GM23338 (cell line): ENCODE measurements at regions not wholly inside any gene's neighbourhood (a gene's known extent, or its start where the extent isn't known, plus 50 kb on each side); places are given as distances from the start of the nearest gene placed in this dataset.

Source experiments
- CREB1 ChIP-seq: fragments of 250-450 bp; sonication (Bioruptor Pico); IDR thresholded peaks from 2 replicates; pipeline ENCODE4 v1.5.0; 2020; ENCODE audit warnings: low read depth, mild to moderate bottlenecking, moderate library complexity
- CTCF ChIP-seq, 2 experiments: fragments of 200-600 bp in 1 of 2; sonication (generic) in 1 of 2; conservative IDR thresholded peaks; 2 replicates each; pipeline versions ENCODE4 v1.5.1 to v1.6.1; 2016 to 2017; ENCODE audit warnings: antibody characterized with exemption in 2 of 2, low read depth in 2 of 2, mild to moderate bottlenecking in 2 of 2, moderate library complexity in 1 of 2
- EZH2 ChIP-seq: fragments of 200-600 bp; sonication (generic); IDR thresholded peaks from one replicate; pipeline ENCODE4 v1.8.0; 2017; ENCODE audit warnings: antibody characterized with exemption, mild to moderate bottlenecking, low read depth; ENCODE audit not compliant: unreplicated experiment
- EZH2phosphoT487 ChIP-seq: fragments of 200-600 bp; sonication (generic); IDR thresholded peaks from one replicate; pipeline ENCODE4 v1.8.1; 2018; ENCODE audit warnings: antibody characterized with exemption; ENCODE audit not compliant: unreplicated experiment
- JUNB ChIP-seq: IDR thresholded peaks from one replicate; pipeline ENCODE4 v1.6.1; 2016; ENCODE audit warnings: antibody characterized with exemption; ENCODE audit not compliant: unreplicated experiment
- POLR2AphosphoS5 ChIP-seq: IDR thresholded peaks from 2 replicates; pipeline ENCODE4 v1.6.1; 2016; ENCODE audit warnings: antibody characterized with exemption, low read depth
- STAT1 ChIP-seq: IDR thresholded peaks from one replicate; pipeline ENCODE4 v1.6.1; 2016; ENCODE audit warnings: antibody characterized with exemption; ENCODE audit not compliant: unreplicated experiment
- ZNF114 ChIP-seq: fragments of 250-450 bp; sonication (Bioruptor Pico); IDR thresholded peaks from 2 replicates; pipeline ENCODE4 v1.5.0; 2020; ENCODE audit warnings: mild to moderate bottlenecking, moderate library complexity
- ZNF331 ChIP-seq: fragments of 250-450 bp; sonication (Bioruptor Pico); IDR thresholded peaks from 2 replicates; pipeline ENCODE4 v1.5.0; 2020; ENCODE audit warnings: low read depth, mild to moderate bottlenecking, moderate library complexity
- ZNF462 ChIP-seq: fragments of 250-450 bp; sonication (Bioruptor Pico); IDR thresholded peaks from 2 replicates; pipeline ENCODE4 v1.5.0; 2020; ENCODE audit warnings: mild to moderate bottlenecking, moderate library complexity
- TF ChIP-seq, protein P1 (sequence below): IDR thresholded peaks from one replicate; pipeline ENCODE4 v1.6.1; 2018; ENCODE audit warnings: antibody characterized with exemption; ENCODE audit not compliant: unreplicated experiment
- TF ChIP-seq, protein P2 (sequence below): IDR thresholded peaks from 2 replicates; pipeline ENCODE4 v1.6.1; 2016; ENCODE audit warnings: antibody characterized with exemption

GRCh38 chr11:80168796-80169195, 728.0 kb upstream of the TENM4 start:
- TF ChIP-seq EZH2phosphoT487 (no peak), CTCF (conservative IDR thresholded peaks at IDR 0.05; ENCODE audit: low read depth in 2 of 2) (no peak), POLR2AphosphoS5 (no peak), CREB1 (CRISPR knock-in tag) (no peak), EZH2 (no peak), ZNF114 (CRISPR knock-in tag) (no peak), ZNF331 (CRISPR knock-in tag) (no peak), STAT1 (no peak), JUNB (no peak), ZNF462 (CRISPR knock-in tag) (no peak)
- TF ChIP-seq, protein P1, sequence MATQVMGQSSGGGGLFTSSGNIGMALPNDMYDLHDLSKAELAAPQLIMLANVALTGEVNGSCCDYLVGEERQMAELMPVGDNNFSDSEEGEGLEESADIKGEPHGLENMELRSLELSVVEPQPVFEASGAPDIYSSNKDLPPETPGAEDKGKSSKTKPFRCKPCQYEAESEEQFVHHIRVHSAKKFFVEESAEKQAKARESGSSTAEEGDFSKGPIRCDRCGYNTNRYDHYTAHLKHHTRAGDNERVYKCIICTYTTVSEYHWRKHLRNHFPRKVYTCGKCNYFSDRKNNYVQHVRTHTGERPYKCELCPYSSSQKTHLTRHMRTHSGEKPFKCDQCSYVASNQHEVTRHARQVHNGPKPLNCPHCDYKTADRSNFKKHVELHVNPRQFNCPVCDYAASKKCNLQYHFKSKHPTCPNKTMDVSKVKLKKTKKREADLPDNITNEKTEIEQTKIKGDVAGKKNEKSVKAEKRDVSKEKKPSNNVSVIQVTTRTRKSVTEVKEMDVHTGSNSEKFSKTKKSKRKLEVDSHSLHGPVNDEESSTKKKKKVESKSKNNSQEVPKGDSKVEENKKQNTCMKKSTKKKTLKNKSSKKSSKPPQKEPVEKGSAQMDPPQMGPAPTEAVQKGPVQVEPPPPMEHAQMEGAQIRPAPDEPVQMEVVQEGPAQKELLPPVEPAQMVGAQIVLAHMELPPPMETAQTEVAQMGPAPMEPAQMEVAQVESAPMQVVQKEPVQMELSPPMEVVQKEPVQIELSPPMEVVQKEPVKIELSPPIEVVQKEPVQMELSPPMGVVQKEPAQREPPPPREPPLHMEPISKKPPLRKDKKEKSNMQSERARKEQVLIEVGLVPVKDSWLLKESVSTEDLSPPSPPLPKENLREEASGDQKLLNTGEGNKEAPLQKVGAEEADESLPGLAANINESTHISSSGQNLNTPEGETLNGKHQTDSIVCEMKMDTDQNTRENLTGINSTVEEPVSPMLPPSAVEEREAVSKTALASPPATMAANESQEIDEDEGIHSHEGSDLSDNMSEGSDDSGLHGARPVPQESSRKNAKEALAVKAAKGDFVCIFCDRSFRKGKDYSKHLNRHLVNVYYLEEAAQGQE: no peak
- TF ChIP-seq, protein P2, sequence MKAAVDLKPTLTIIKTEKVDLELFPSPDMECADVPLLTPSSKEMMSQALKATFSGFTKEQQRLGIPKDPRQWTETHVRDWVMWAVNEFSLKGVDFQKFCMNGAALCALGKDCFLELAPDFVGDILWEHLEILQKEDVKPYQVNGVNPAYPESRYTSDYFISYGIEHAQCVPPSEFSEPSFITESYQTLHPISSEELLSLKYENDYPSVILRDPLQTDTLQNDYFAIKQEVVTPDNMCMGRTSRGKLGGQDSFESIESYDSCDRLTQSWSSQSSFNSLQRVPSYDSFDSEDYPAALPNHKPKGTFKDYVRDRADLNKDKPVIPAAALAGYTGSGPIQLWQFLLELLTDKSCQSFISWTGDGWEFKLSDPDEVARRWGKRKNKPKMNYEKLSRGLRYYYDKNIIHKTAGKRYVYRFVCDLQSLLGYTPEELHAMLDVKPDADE: no peak
